SK-N-SH (cell line): ENCODE measurements at regions not wholly inside any gene's neighbourhood (a gene's known extent, or its start where the extent isn't known, plus 50 kb on each side); places are given as distances from the start of the nearest gene placed in this dataset.

Experiments used
- EP300 ChIP-seq, 2 experiments: IDR thresholded peaks; 2 replicates each; pipeline versions ENCODE4 v1.4.0 to v1.6.1; 2012; ENCODE audit warnings: borderline replicate concordance in 1 of 2, low read depth in 1 of 2, low read length in 1 of 2
- EZH2phosphoT487 ChIP-seq: fragments of 200-600 bp; sonication (generic); IDR thresholded peaks from 2 replicates; pipeline ENCODE4 v1.6.1; 2017; ENCODE audit warnings: low read depth, mixed run types, mild to moderate bottlenecking, antibody characterized with exemption, moderate library complexity, borderline replicate concordance
- FOXM1 ChIP-seq: IDR thresholded peaks from 2 replicates; pipeline ENCODE4 v1.4.0; 2012; ENCODE audit warnings: low read depth, mild to moderate bottlenecking
- POLR2AphosphoS5 ChIP-seq: IDR thresholded peaks from 2 replicates; pipeline ENCODE4 v1.6.1; 2012; ENCODE audit warnings: low read depth, low read length
- SIN3A ChIP-seq: IDR thresholded peaks from 2 replicates; pipeline ENCODE4 v1.6.1; 2012; ENCODE audit warnings: low read depth, mild to moderate bottlenecking, low read length, moderate library complexity, borderline replicate concordance
- TAF1 ChIP-seq: IDR thresholded peaks from 2 replicates; pipeline ENCODE4 v1.6.1; 2012; ENCODE audit warnings: low read depth, mild to moderate bottlenecking, low read length, moderate library complexity, borderline replicate concordance
- TCF12 ChIP-seq: IDR thresholded peaks from 2 replicates; pipeline ENCODE4 v1.4.0; 2012
- TEAD4 ChIP-seq: IDR thresholded peaks from 2 replicates; pipeline ENCODE4 v1.4.0; 2012; ENCODE audit warnings: mild to moderate bottlenecking, borderline replicate concordance; ENCODE audit not compliant: insufficient read depth
- TF ChIP-seq, protein P1 (sequence below): fragments of 200-600 bp; sonication (generic); IDR thresholded peaks from 2 replicates; pipeline ENCODE4 v1.6.1; 2017; ENCODE audit warnings: antibody characterized with exemption, mild to moderate bottlenecking, moderate library complexity

DNA sequence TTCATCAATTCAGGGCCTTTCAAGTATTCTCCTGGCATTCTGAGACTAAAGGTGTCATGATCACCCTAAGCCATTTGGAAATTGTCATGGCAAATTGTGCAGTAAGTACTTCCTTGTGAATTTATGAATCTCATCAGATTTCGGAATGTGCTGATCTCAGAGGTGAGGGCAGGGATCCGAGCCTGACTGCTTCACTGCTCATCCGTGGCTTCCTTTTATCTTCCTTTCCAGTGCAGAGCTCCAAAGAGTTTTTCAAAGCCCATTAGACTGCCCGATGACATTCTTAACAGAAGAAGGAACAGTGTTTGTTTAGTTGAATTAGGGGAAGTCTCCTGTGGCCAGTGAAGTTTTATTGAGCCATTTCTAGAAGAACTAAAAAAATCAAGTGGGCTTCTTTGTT, 182.8 kb upstream of the GDNF start:
- TF ChIP-seq, protein P1, sequence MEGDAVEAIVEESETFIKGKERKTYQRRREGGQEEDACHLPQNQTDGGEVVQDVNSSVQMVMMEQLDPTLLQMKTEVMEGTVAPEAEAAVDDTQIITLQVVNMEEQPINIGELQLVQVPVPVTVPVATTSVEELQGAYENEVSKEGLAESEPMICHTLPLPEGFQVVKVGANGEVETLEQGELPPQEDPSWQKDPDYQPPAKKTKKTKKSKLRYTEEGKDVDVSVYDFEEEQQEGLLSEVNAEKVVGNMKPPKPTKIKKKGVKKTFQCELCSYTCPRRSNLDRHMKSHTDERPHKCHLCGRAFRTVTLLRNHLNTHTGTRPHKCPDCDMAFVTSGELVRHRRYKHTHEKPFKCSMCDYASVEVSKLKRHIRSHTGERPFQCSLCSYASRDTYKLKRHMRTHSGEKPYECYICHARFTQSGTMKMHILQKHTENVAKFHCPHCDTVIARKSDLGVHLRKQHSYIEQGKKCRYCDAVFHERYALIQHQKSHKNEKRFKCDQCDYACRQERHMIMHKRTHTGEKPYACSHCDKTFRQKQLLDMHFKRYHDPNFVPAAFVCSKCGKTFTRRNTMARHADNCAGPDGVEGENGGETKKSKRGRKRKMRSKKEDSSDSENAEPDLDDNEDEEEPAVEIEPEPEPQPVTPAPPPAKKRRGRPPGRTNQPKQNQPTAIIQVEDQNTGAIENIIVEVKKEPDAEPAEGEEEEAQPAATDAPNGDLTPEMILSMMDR, result no peak
- TF ChIP-seq POLR2AphosphoS5, result no peak
- no peak for TF ChIP-seq EZH2phosphoT487
- TF ChIP-seq SIN3A, result no peak
- TF ChIP-seq FOXM1, result no peak
- no peak for TF ChIP-seq TAF1
- no peak for TF ChIP-seq TCF12
- TF ChIP-seq EP300 (IDR thresholded peaks at IDR 0.05; ENCODE audit: borderline replicate concordance in 1 of 2, low read depth in 1 of 2, low read length in 1 of 2), result no peak
- no peak for TF ChIP-seq TEAD4
